Endodermal cell (in vitro differentiated cells): ENCODE measurements at regions not wholly inside any gene's neighbourhood (a gene's known extent, or its start where the extent isn't known, plus 50 kb on each side); places are given as distances from the start of the nearest gene placed in this dataset.

ENCODE experiments used
- DNase-seq: peaks from one replicate; pipeline ENCODE4 v3.0.0-alpha.2; 2017
- H3K27ac ChIP-seq: 2 replicates; pipeline ENCODE4 v1.5.1; 2013; ENCODE audit warnings: mild to moderate bottlenecking, low read depth, low read length, moderate library complexity
- H3K27me3 ChIP-seq: 2 replicates; pipeline ENCODE4 v1.6.1; 2013; ENCODE audit warnings: mild to moderate bottlenecking, low read length, moderate library complexity; ENCODE audit not compliant: insufficient read depth, control insufficient read depth, poor library complexity, severe bottlenecking
- H3K36me3 ChIP-seq: 2 replicates; pipeline ENCODE4 v1.7.0; 2013; ENCODE audit warnings: mild to moderate bottlenecking, low read length, moderate library complexity; ENCODE audit not compliant: control insufficient read depth, insufficient read depth
- H3K4me1 ChIP-seq: one replicate; pipeline ENCODE4 v1.7.0; 2013; ENCODE audit warnings: low read length; ENCODE audit not compliant: control insufficient read depth, insufficient read depth
- H3K4me3 ChIP-seq: 2 replicates; pipeline ENCODE4 v1.5.1; 2013; ENCODE audit warnings: mild to moderate bottlenecking, low read length, moderate library complexity
- H3K9ac ChIP-seq: 2 replicates; pipeline ENCODE4 v1.6.1; 2013; ENCODE audit warnings: mild to moderate bottlenecking, low read length, moderate library complexity; ENCODE audit not compliant: poor library complexity, severe bottlenecking; ENCODE audit errors: extremely low read depth
- H3K9me3 ChIP-seq: 2 replicates; pipeline ENCODE4 v1.6.1; 2013; ENCODE audit warnings: mild to moderate bottlenecking, low read length, moderate library complexity; ENCODE audit not compliant: control insufficient read depth
- H3K27ac Mint-ChIP-seq: 2 replicates; pipeline ENCODE4 v1.8.0; 2020; ENCODE audit warnings: mixed read lengths
- H3K27me3 Mint-ChIP-seq: 2 replicates; pipeline ENCODE4 v1.8.0; 2021; ENCODE audit warnings: mild to moderate bottlenecking, mixed read lengths; ENCODE audit not compliant: insufficient read depth
- H3K36me3 Mint-ChIP-seq: 2 replicates; pipeline ENCODE4 v1.8.0; 2020; ENCODE audit warnings: low read depth, mixed read lengths
- H3K4me1 Mint-ChIP-seq: 2 replicates; pipeline ENCODE4 v1.8.0; 2020; ENCODE audit warnings: mixed read lengths
- H3K4me3 Mint-ChIP-seq: 2 replicates; pipeline ENCODE4 v1.8.0; 2020; ENCODE audit warnings: mild to moderate bottlenecking, moderate library complexity, mixed read lengths
- H3K9me3 Mint-ChIP-seq: 2 replicates; pipeline ENCODE4 v1.8.0; 2020; ENCODE audit warnings: mild to moderate bottlenecking, mixed read lengths
- WGBS, 2 experiments: methylation state at CpG; one replicate each; pipeline versions ENCODE4 v1.1.5 to v1.1.7; 2013; ENCODE audit warnings: missing lambda C conversion rate in 2 of 2, mixed read lengths in 1 of 2; ENCODE audit not compliant: insufficient coverage in 1 of 2, insufficient read length in 1 of 2; 5-methylcytosine and 5-hydroxymethylcytosine counted together
- TF ChIP-seq, protein P1 (sequence below): fragments of 200-600 bp; sonication (generic); conservative IDR thresholded peaks from 2 replicates; pipeline ENCODE4 v1.5.0; 2021; ENCODE audit warnings: antibody characterized with exemption, mild to moderate bottlenecking

DNA sequence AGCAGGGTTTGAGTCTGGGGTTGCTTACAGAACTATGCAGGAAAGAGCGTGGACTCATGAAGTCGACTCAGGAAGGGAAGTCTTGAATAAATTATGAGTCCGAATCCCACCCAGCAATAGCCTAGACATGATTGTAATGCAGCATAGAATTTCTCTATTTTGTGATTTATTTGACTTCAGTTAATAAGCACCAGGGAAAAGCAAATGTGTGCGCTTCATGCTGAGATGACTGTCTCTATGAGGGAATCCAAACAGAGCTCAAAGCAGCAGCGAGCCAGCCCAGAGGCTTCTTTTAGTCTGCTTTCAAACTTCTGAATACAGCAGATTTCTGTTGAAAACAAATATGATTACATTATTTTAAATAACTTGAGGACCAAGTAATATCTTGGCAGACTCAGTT is 188.0 kb downstream of the SEMA6A start:
- Histone ChIP-seq H3K9ac (no peak overlapping the region), H3K9me3 (no peaks in the 10 kb centered on the region), H3K27me3 (no peaks in the 10 kb centered on the region), H3K4me1 (peaks cover 13% of the 10 kb centered on the region), H3K27ac (no peak overlapping the region), H3K36me3 (no peaks in the 10 kb centered on the region), H3K4me3 (no peak overlapping the region)
- Mint-ChIP-seq H3K9me3 (peaks cover 3% of the 10 kb centered on the region), H3K4me3 (no peak overlapping the region), H3K36me3 (no peaks in the 10 kb centered on the region), H3K27me3 (no peaks in the 10 kb centered on the region), H3K4me1 (peaks cover 40% of the 10 kb centered on the region), H3K27ac (no peak overlapping the region)
- DNase-seq = no peak
- WGBS, 2 experiments = 92 to 93% methylated on average over 4 to 5 of the region's 5 CpGs
- TF ChIP-seq, protein P1, sequence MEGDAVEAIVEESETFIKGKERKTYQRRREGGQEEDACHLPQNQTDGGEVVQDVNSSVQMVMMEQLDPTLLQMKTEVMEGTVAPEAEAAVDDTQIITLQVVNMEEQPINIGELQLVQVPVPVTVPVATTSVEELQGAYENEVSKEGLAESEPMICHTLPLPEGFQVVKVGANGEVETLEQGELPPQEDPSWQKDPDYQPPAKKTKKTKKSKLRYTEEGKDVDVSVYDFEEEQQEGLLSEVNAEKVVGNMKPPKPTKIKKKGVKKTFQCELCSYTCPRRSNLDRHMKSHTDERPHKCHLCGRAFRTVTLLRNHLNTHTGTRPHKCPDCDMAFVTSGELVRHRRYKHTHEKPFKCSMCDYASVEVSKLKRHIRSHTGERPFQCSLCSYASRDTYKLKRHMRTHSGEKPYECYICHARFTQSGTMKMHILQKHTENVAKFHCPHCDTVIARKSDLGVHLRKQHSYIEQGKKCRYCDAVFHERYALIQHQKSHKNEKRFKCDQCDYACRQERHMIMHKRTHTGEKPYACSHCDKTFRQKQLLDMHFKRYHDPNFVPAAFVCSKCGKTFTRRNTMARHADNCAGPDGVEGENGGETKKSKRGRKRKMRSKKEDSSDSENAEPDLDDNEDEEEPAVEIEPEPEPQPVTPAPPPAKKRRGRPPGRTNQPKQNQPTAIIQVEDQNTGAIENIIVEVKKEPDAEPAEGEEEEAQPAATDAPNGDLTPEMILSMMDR = no peak

DNA sequence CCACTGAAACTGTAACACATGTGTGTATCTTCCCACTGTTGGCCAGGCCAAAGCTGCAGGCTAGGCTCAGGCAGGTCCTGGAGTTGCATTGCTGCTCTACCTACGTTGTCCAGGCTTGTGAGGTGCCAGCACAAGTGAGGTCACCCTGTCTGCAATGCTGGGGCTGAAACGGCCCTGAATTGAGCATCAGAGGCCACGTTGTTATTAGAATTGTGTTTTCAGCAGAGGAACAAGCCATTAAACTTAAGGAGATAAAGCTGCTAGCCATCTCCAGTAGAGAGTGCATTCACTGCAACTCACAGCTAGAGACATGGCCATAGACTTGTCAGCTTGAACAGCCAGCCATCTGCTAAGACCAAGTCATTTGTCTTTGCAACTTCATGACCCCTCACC is 191.8 kb downstream of the SEMA6A start:
- Mint-ChIP-seq H3K36me3 (no peaks in the 10 kb centered on the region), H3K9me3 (peaks cover 3% of the 10 kb centered on the region), H3K4me3 (no peak overlapping the region), H3K4me1 (peaks cover 40% of the 10 kb centered on the region), H3K27me3 (no peaks in the 10 kb centered on the region), H3K27ac (peak overlapping the region; percentile 64)
- Histone ChIP-seq H3K9me3 (no peaks in the 10 kb centered on the region), H3K27me3 (no peaks in the 10 kb centered on the region), H3K4me3 (no peak overlapping the region), H3K27ac (peak overlapping the region; percentile 10), H3K9ac (no peak overlapping the region), H3K4me1 (peaks cover 16% of the 10 kb centered on the region), H3K36me3 (no peaks in the 10 kb centered on the region)
- WGBS, 2 experiments = 67 to 86% methylated on average over 3 of the region's 3 CpGs
- TF ChIP-seq, protein P1 = no peak
- DNase-seq = peak; percentile 50

DNA sequence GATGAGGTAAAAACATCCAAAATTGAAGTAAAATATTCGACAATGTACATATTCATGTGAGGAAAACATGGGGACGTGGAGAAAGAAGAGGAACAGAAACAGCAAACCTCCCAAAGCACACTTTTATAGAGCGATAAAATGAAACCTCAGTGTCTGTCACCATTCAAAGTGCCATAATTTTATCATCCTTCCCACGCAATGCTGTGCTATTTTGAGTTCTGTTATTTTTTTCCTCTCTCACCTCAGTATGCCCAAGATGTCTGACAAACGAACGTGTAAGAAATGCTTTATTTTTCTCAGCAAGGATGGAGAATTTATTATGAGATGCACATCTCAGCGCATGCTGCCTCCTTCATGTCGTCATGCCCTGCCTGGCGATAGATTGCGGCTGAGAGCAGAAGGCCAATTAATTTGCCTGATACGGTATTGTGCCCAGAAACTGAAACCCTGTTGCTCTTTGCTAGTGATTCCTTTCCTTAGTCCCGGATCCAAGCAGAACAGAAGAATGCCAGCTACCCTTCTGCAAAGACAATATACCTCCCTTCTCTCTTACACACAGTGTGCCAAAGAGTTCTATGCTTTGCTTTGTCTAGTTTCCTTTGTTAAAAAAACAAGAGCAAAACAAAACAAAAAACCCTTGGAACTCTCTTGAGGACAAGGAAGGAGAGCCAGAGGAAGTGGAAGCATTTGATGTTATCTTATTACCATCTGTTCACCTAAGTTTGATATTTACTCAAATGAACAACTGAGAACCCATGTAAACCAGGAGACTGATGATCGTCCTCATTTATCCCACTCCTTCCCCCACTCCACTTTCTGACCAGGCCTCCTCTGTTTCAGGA is 192.4 kb downstream of the SEMA6A start:
- H3K4me3 ChIP-seq = no peak overlapping the region
- H3K27ac Mint-ChIP-seq = peak overlapping the region; percentile 64
- H3K9me3 Mint-ChIP-seq = no peaks in the 10 kb centered on the region
- WGBS, 2 experiments = 90 to 94% methylated on average over 13 of the region's 13 CpGs
- no peaks in the 10 kb centered on the region for H3K36me3 ChIP-seq
- peaks cover 18% of the 10 kb centered on the region for H3K4me1 ChIP-seq
- no peaks in the 10 kb centered on the region for H3K36me3 Mint-ChIP-seq
- no peaks in the 10 kb centered on the region for H3K27me3 Mint-ChIP-seq
- H3K9me3 ChIP-seq = no peaks in the 10 kb centered on the region
- H3K4me3 Mint-ChIP-seq = no peak overlapping the region
- peak overlapping the region; percentile 10 for H3K27ac ChIP-seq
- peaks cover 46% of the 10 kb centered on the region for H3K4me1 Mint-ChIP-seq
- no peaks in the 10 kb centered on the region for H3K27me3 ChIP-seq
- TF ChIP-seq, protein P1 = no peak
- no peak for DNase-seq
- no peak overlapping the region for H3K9ac ChIP-seq
